HepG2 (cell line): ENCODE measurements at regions not wholly inside any gene's neighbourhood (a gene's known extent, or its start where the extent isn't known, plus 50 kb on each side); places are given as distances from the start of the nearest gene placed in this dataset.

Experiments
- FOXK1 ChIP-seq: sonication (generic); formaldehyde crosslinking; IDR thresholded peaks from 2 replicates; pipeline ENCODE4 v1.4.0; 2020; ENCODE audit warnings: low read depth, missing genetic modification reagents, borderline replicate concordance
- HNRNPUL1 ChIP-seq: fragments of 200-400 bp; formaldehyde crosslinking; IDR thresholded peaks from 2 replicates; pipeline ENCODE4 v1.6.1; 2017; ENCODE audit warnings: low read depth, mild to moderate bottlenecking, low read length, moderate library complexity
- KLF16 ChIP-seq, 2 experiments: sonication (generic) in 1 of 2; formaldehyde crosslinking in 1 of 2; IDR thresholded peaks; 2 replicates each; pipeline versions ENCODE4 v1.6.1 to v1.8.0; 2016 to 2023; ENCODE audit warnings: missing genetic modification reagents in 2 of 2, missing compliant biosample characterization in 1 of 2
- POLR2AphosphoS5 ChIP-seq: IDR thresholded peaks from 2 replicates; pipeline ENCODE4 v1.6.1; 2012; ENCODE audit warnings: low read depth, low read length
- RFX5 ChIP-seq: IDR thresholded peaks from 2 replicates; pipeline ENCODE4 v1.6.1; 2011; ENCODE audit warnings: low read depth, low read length, improper control_type of control experiment
- ZBTB49 ChIP-seq: sonication (generic); formaldehyde crosslinking; IDR thresholded peaks from 2 replicates; pipeline ENCODE4 v1.4.0; 2020; ENCODE audit warnings: missing genetic modification reagents, borderline replicate concordance
- ZBTB7A ChIP-seq: sonication (generic); formaldehyde crosslinking; IDR thresholded peaks from 2 replicates; pipeline ENCODE4 v1.8.0; 2022; ENCODE audit warnings: mild to moderate bottlenecking, missing genetic modification reagents

- TF ChIP-seq RFX5 (no peak), HNRNPUL1 (no peak), FOXK1 (CRISPR knock-in tag) (no peak), KLF16 (CRISPR knock-in tag; IDR thresholded peaks at IDR 0.05) (no peak), ZBTB49 (no peak), POLR2AphosphoS5 (no peak), ZBTB7A (CRISPR knock-in tag) (no peak)
Observed at GRCh38 chr2:66930339-66931220, 466.6 kb upstream of the ETAA1 start.
